ENCODE measurements at regions not wholly inside any gene's neighbourhood (a gene's known extent, or its start where the extent isn't known, plus 50 kb on each side); places are given as distances from the start of the nearest gene placed in this dataset.

GRCh38 chr4:14893713-14894112 lies 108.6 kb upstream of the CPEB2 start:
- H3K9ac ChIP-seq (ENCODE audit: low read length), result no peak overlapping the region
- H3K27ac ChIP-seq (ENCODE audit: low read length), result no peak overlapping the region
- no peaks in the 10 kb centered on the region for H3K9me2 ChIP-seq (replicated peaks; ENCODE audit: insufficient read depth, low read length)
- H3K4me2 ChIP-seq (ENCODE audit: low read depth, low read length), result no peak overlapping the region
- TF ChIP-seq EZH2 (optimal IDR thresholded peaks at IDR 0.05; ENCODE audit: low read depth, low read length) (no peak), EZH2phosphoT487 (IDR thresholded peaks at IDR 0.05; ENCODE audit: low read length) (no peak), CTCF (IDR thresholded peaks at IDR 0.05; ENCODE audit: low read length) (no peak)
- H3F3A ChIP-seq (ENCODE audit: insufficient read depth, low read length), result no peaks in the 10 kb centered on the region
- H3K9me3 ChIP-seq (replicated peaks; ENCODE audit: insufficient read depth, low read length), result no peaks in the 10 kb centered on the region
- no peaks in the 10 kb centered on the region for H3K79me2 ChIP-seq (ENCODE audit: low read length)
- no peaks in the 10 kb centered on the region for H3K4me1 ChIP-seq (ENCODE audit: low read length)
- no peak overlapping the region for H3K4me3 ChIP-seq (ENCODE audit: low read length)
- H4K20me1 ChIP-seq (ENCODE audit: insufficient read depth, low read length), result no peaks in the 10 kb centered on the region
- H3K36me3 ChIP-seq (replicated peaks; ENCODE audit: insufficient read depth, low read length), result no peaks in the 10 kb centered on the region
- H3K27me3 ChIP-seq (replicated peaks; ENCODE audit: insufficient read depth, low read length), result no peaks in the 10 kb centered on the region
- DNase-seq, result no peak
- no peak overlapping the region for H2AFZ ChIP-seq (ENCODE audit: low read length)

GRCh38 chr4:14894392-14895292 lies 107.6 kb upstream of the CPEB2 start:
- H3K27ac ChIP-seq (ENCODE audit: low read length), result no peak overlapping the region
- no peaks in the 10 kb centered on the region for H4K20me1 ChIP-seq (ENCODE audit: insufficient read depth, low read length)
- DNase-seq, result no peak
- H3K9me3 ChIP-seq (replicated peaks; ENCODE audit: insufficient read depth, low read length), result no peaks in the 10 kb centered on the region
- H3F3A ChIP-seq (ENCODE audit: insufficient read depth, low read length), result no peaks in the 10 kb centered on the region
- no peak overlapping the region for H3K4me2 ChIP-seq (ENCODE audit: low read depth, low read length)
- H3K79me2 ChIP-seq (ENCODE audit: low read length), result no peaks in the 10 kb centered on the region
- no peak overlapping the region for H2AFZ ChIP-seq (ENCODE audit: low read length)
- no peak overlapping the region for H3K9ac ChIP-seq (ENCODE audit: low read length)
- no peak for TF ChIP-seq EZH2 (optimal IDR thresholded peaks at IDR 0.05; ENCODE audit: low read depth, low read length)
- no peaks in the 10 kb centered on the region for H3K27me3 ChIP-seq (replicated peaks; ENCODE audit: insufficient read depth, low read length)
- H3K4me3 ChIP-seq (ENCODE audit: low read length), result no peak overlapping the region
- no peaks in the 10 kb centered on the region for H3K4me1 ChIP-seq (ENCODE audit: low read length)
- no peaks in the 10 kb centered on the region for H3K9me2 ChIP-seq (replicated peaks; ENCODE audit: insufficient read depth, low read length)
- no peaks in the 10 kb centered on the region for H3K36me3 ChIP-seq (replicated peaks; ENCODE audit: insufficient read depth, low read length)

- H3K4me3 ChIP-seq (ENCODE audit: low read length), result no peak overlapping the region
- no peaks in the 10 kb centered on the region for H3K9me2 ChIP-seq (replicated peaks; ENCODE audit: insufficient read depth, low read length)
These were observed 105.6 kb upstream of the CPEB2 start for GRCh38 chr4:14896656-14897175.

More at GRCh38 chr4:14896656-14897175, 105.6 kb upstream of the CPEB2 start:
- H3K27me3 ChIP-seq (replicated peaks; ENCODE audit: insufficient read depth, low read length), result no peaks in the 10 kb centered on the region
- H2AFZ ChIP-seq (ENCODE audit: low read length), result no peak overlapping the region
- H3K36me3 ChIP-seq (replicated peaks; ENCODE audit: insufficient read depth, low read length), result no peaks in the 10 kb centered on the region
- H3K79me2 ChIP-seq (ENCODE audit: low read length), result no peaks in the 10 kb centered on the region
- no peaks in the 10 kb centered on the region for H3K9me3 ChIP-seq (replicated peaks; ENCODE audit: insufficient read depth, low read length)
- H3K4me2 ChIP-seq (ENCODE audit: low read depth, low read length), result no peak overlapping the region
- H4K20me1 ChIP-seq (ENCODE audit: insufficient read depth, low read length), result no peaks in the 10 kb centered on the region
- TF ChIP-seq CTCF (IDR thresholded peaks at IDR 0.05; ENCODE audit: low read length), result no peak
- TF ChIP-seq EZH2 (optimal IDR thresholded peaks at IDR 0.05; ENCODE audit: low read depth, low read length), result no peak
- no peak for TF ChIP-seq EZH2phosphoT487 (IDR thresholded peaks at IDR 0.05; ENCODE audit: low read length)
- H3K4me1 ChIP-seq (ENCODE audit: low read length), result no peaks in the 10 kb centered on the region
- no peak for DNase-seq
- H3K27ac ChIP-seq (ENCODE audit: low read length), result no peak overlapping the region
- H3K9ac ChIP-seq (ENCODE audit: low read length), result no peak overlapping the region
- no peaks in the 10 kb centered on the region for H3F3A ChIP-seq (ENCODE audit: insufficient read depth, low read length)

All from MM.1S (cell line).